ENCODE measurements at regions not wholly inside any gene's neighbourhood (a gene's known extent, or its start where the extent isn't known, plus 50 kb on each side); places are given as distances from the start of the nearest gene placed in this dataset.
A peak's percentile ranks its signal among the peaks of the same experiment; 100 is the strongest.

GRCh38 chr10:15462253-15462897 is 91.3 kb upstream of the FAM171A1 start:
- POLR2A ChIA-PET, result no interaction called here
- peaks cover 2% of the 10 kb centered on the region; the same call in 1 of the 2 replicates for H3K9me3 ChIP-seq (ENCODE audit: control insufficient read depth, insufficient read depth, low read length)
- H3K27me3 ChIP-seq (ENCODE audit: control insufficient read depth, insufficient read depth, low read length), result peaks cover 5% of the 10 kb centered on the region
- CTCF ChIA-PET, result interaction anchor here (0.5 to 0.7 kb wide), 2 partner anchors 23 to 391 kb away, joined by 3 read pairs; no protein-coding TSS in a partner anchor
- no peak overlapping the region for H3K4me3 ChIP-seq (ENCODE audit: low read depth, low read length)
- no peak overlapping the region for H3K27ac ChIP-seq (ENCODE audit: low read depth, low read length)
- TF ChIP-seq CTCF (IDR thresholded peaks at IDR 0.05; ENCODE audit: low read depth, low read length), result no peak
- no peak for DNase-seq (ENCODE audit: low read depth, low spot score)

DNA sequence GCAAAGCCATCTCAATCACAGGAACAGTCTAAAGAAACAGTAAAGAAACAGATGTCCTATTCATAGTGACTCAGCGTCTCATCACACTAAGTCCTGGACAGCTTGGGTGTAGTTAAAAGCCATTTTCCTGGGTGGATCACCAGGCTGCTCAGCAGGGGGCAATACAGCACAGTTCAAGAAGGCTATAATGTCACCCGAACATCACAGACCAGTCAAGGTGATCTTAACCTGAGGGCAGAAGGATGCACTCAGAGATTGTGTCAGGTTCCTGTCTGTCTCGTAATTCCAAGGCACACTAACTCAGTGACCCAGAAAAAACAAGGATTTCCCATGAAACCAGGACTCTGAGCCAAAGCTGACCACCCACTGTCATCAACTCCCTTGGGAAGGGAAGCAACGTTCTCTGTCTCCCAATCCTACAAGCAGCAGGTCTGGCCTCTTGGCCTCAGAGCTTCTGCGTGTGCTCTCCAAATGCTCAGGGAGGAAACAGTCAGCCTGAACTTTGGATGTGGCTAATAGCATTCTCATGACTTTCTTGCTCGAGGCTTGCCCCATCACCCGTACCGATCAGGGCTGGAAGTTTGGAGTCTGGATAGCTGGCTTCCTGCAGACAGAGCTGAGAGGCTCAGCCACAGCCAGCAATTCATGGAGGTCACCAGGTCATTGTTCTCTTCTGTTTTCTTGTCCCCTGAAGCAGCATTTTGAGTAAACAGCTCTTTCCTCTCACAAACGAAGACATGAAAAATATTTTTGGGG is 90.4 kb upstream of the FAM171A1 start:
- DNase-seq (ENCODE audit: low read depth, low spot score), result no peak
- peaks cover 5% of the 10 kb centered on the region for H3K27me3 ChIP-seq (ENCODE audit: control insufficient read depth, insufficient read depth, low read length)
- CTCF ChIA-PET, result interaction anchor here (0.5 to 0.7 kb wide), 2 partner anchors 22 to 392 kb away, joined by 3 read pairs; no protein-coding TSS in a partner anchor
- peaks cover 3% of the 10 kb centered on the region; the same call in 1 of the 2 replicates for H3K9me3 ChIP-seq (ENCODE audit: control insufficient read depth, insufficient read depth, low read length)
- POLR2A ChIA-PET, result no interaction called here
- TF ChIP-seq CTCF (IDR thresholded peaks at IDR 0.05; ENCODE audit: low read depth, low read length), result peak; percentile 36
- no peak overlapping the region for H3K27ac ChIP-seq (ENCODE audit: low read depth, low read length)
- no peak overlapping the region for H3K4me3 ChIP-seq (ENCODE audit: low read depth, low read length)

GRCh38 chr10:15460661-15461060 is 89.6 kb upstream of the FAM171A1 start:
- ChIA-PET CTCF (no interaction called here), POLR2A (no interaction called here)
- TF ChIP-seq CTCF (IDR thresholded peaks at IDR 0.05; ENCODE audit: low read depth, low read length), result no peak
- Histone ChIP-seq H3K9me3 (ENCODE audit: control insufficient read depth, insufficient read depth, low read length) (peaks cover 3% of the 10 kb centered on the region; the same call in 1 of the 2 replicates), H3K27ac (ENCODE audit: low read depth, low read length) (no peak overlapping the region), H3K4me3 (ENCODE audit: low read depth, low read length) (no peak overlapping the region), H3K27me3 (ENCODE audit: control insufficient read depth, insufficient read depth, low read length) (peaks cover 3% of the 10 kb centered on the region)
- no peak for DNase-seq (ENCODE audit: low read depth, low spot score)

GRCh38 chr10:15459218-15459617 is 88.1 kb upstream of the FAM171A1 start:
- Histone ChIP-seq H3K27me3 (ENCODE audit: control insufficient read depth, insufficient read depth, low read length) (peaks cover 3% of the 10 kb centered on the region), H3K4me3 (ENCODE audit: low read depth, low read length) (no peak overlapping the region), H3K9me3 (ENCODE audit: control insufficient read depth, insufficient read depth, low read length) (peaks cover 3% of the 10 kb centered on the region; the same call in 1 of the 2 replicates), H3K27ac (ENCODE audit: low read depth, low read length) (no peak overlapping the region)
- ChIA-PET CTCF (no interaction called here), POLR2A (no interaction called here)
- TF ChIP-seq CTCF (IDR thresholded peaks at IDR 0.05; ENCODE audit: low read depth, low read length), result no peak
- no peak for DNase-seq (ENCODE audit: low read depth, low spot score)

DNA sequence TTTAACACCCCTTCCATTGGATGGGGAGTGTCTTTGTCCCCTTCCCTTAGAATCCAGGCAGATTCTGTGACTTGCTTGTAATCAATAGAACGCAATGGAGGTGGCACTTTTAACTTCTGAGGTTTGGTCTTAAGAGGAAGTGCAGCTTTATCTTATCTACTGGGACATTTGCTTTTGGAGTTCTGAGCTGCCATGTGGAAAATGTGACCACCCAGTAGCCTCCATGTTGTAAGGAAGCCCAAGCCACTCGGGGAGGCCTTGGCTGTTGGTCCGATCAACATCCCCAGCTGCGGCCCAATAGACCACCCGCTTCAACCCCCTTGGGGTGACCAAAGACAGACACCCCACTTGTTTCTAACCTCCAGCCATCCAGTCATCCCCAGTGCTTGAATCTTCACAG is 86.3 kb upstream of the FAM171A1 start:
- ChIA-PET POLR2A (no interaction called here), CTCF (no interaction called here)
- Histone ChIP-seq H3K27me3 (ENCODE audit: control insufficient read depth, insufficient read depth, low read length) (peaks cover 3% of the 10 kb centered on the region), H3K9me3 (ENCODE audit: control insufficient read depth, insufficient read depth, low read length) (peaks cover 3% of the 10 kb centered on the region; the same call in 1 of the 2 replicates), H3K27ac (ENCODE audit: low read depth, low read length) (no peak overlapping the region), H3K4me3 (ENCODE audit: low read depth, low read length) (no peak overlapping the region)
- no peak for TF ChIP-seq CTCF (IDR thresholded peaks at IDR 0.05; ENCODE audit: low read depth, low read length)
- no peak for DNase-seq (ENCODE audit: low read depth, low spot score)
